Liver (tissue), 7 donors: ENCODE measurements at regions not wholly inside any gene's neighbourhood (a gene's known extent, or its start where the extent isn't known, plus 50 kb on each side); places are given as distances from the start of the nearest gene placed in this dataset.

Source experiments
- DNase-seq: peaks from one replicate; pipeline ENCODE4 v3.0.0-alpha.2; 2017; ENCODE audit warnings: low spot score
- H3K27ac ChIP-seq, 2 donors: one replicate each; pipeline ENCODE4 v1.7.0; 2013; ENCODE audit warnings: inconsistent platforms in 2 of 2, low read length in 2 of 2, control low read depth in 1 of 2, low read depth in 1 of 2, mild to moderate bottlenecking in 1 of 2
- H3K27me3 ChIP-seq, 4 donors: one replicate each; pipeline versions ENCODE4 v1.6.1 to v1.7.0; 2013; ENCODE audit warnings: low read length in 3 of 4, inconsistent platforms in 1 of 4, mild to moderate bottlenecking in 1 of 4, moderate library complexity in 1 of 4; ENCODE audit not compliant: control insufficient read depth in 4 of 4, insufficient read depth in 4 of 4
- H3K36me3 ChIP-seq, 4 donors: one replicate each; pipeline versions ENCODE4 v1.6.1 to v1.7.0; 2013; ENCODE audit warnings: low read length in 3 of 4, mild to moderate bottlenecking in 3 of 4, low read depth in 1 of 4, moderate library complexity in 1 of 4; ENCODE audit not compliant: control insufficient read depth in 4 of 4, insufficient read depth in 3 of 4
- H3K4me1 ChIP-seq, 4 donors: one replicate each; pipeline versions ENCODE4 v1.6.1 to v1.7.0; 2013; ENCODE audit warnings: low read length in 3 of 4, mild to moderate bottlenecking in 3 of 4, moderate library complexity in 1 of 4; ENCODE audit not compliant: control insufficient read depth in 4 of 4, insufficient read depth in 4 of 4
- H3K4me3 ChIP-seq, 3 donors: one replicate each; pipeline versions ENCODE4 v1.6.1 to v1.7.0; 2013; ENCODE audit warnings: low read length in 3 of 3, control low read depth in 1 of 3, low read depth in 1 of 3, mild to moderate bottlenecking in 1 of 3
- H3K9ac ChIP-seq, 2 donors: one replicate each; pipeline ENCODE4 v1.7.0; 2013; ENCODE audit warnings: low read length in 2 of 2, mild to moderate bottlenecking in 2 of 2, moderate library complexity in 2 of 2, control low read depth in 1 of 2, low read depth in 1 of 2
- H3K9me3 ChIP-seq, 4 donors: one replicate each; pipeline versions ENCODE4 v1.6.1 to v1.7.0; 2013; ENCODE audit warnings: low read length in 3 of 4; ENCODE audit not compliant: control insufficient read depth in 4 of 4
- ATF3 ChIP-seq: IDR thresholded peaks from 2 replicates; pipeline ENCODE4 v1.6.1; 2016; ENCODE audit warnings: antibody characterized with exemption
- EGR1 ChIP-seq, 2 donors: IDR thresholded peaks; 2 replicates each; pipeline ENCODE4 v1.6.1; 2016 to 2018; ENCODE audit warnings: antibody characterized with exemption in 2 of 2, low read depth in 2 of 2
- FOXA1 ChIP-seq: IDR thresholded peaks from 2 replicates; pipeline ENCODE4 v1.6.1; 2016; ENCODE audit warnings: antibody characterized with exemption
- GABPA ChIP-seq, 2 donors: IDR thresholded peaks in 1 of 2; conservative IDR thresholded peaks in 1 of 2; 2 replicates each; pipeline ENCODE4 v1.6.1; 2016; ENCODE audit warnings: antibody characterized with exemption in 2 of 2, mild to moderate bottlenecking in 1 of 2, moderate library complexity in 1 of 2
- HNF4A ChIP-seq, 2 donors: conservative IDR thresholded peaks; 2 replicates each; pipeline ENCODE4 v1.6.1; 2016; ENCODE audit warnings: antibody characterized with exemption in 2 of 2, mild to moderate bottlenecking in 2 of 2
- HNF4G ChIP-seq: IDR thresholded peaks from 2 replicates; pipeline ENCODE4 v1.6.1; 2016; ENCODE audit warnings: antibody characterized with exemption
- JUND ChIP-seq, 2 donors: IDR thresholded peaks; 2 replicates each; pipeline ENCODE4 v1.6.1; 2016; ENCODE audit warnings: antibody characterized with exemption in 2 of 2
- NR2F2 ChIP-seq: IDR thresholded peaks from 2 replicates; pipeline ENCODE4 v1.6.1; 2016; ENCODE audit warnings: antibody characterized with exemption
- RAD21 ChIP-seq, 2 donors: IDR thresholded peaks; 2 replicates each; pipeline ENCODE4 v1.6.1; 2016; ENCODE audit warnings: antibody characterized with exemption in 2 of 2, mild to moderate bottlenecking in 2 of 2
- REST ChIP-seq: IDR thresholded peaks from 2 replicates; pipeline ENCODE4 v1.6.1; 2016; ENCODE audit warnings: antibody characterized with exemption, mild to moderate bottlenecking
- RXRA ChIP-seq, 2 donors: IDR thresholded peaks; 2 replicates each; pipeline ENCODE4 v1.6.1; 2017 to 2018; ENCODE audit warnings: antibody characterized with exemption in 2 of 2, mild to moderate bottlenecking in 1 of 2
- SP1 ChIP-seq: IDR thresholded peaks from 2 replicates; pipeline ENCODE4 v1.6.1; 2018; ENCODE audit warnings: antibody characterized with exemption, mild to moderate bottlenecking
- TAF1 ChIP-seq: conservative IDR thresholded peaks from 2 replicates; pipeline ENCODE4 v1.6.1; 2016; ENCODE audit warnings: antibody characterized with exemption, mild to moderate bottlenecking
- WGBS: extraction: QIAGEN DNeasy Blood & Tissue Kit; methylation state at CpG from one replicate; pipeline ENCODE4 v1.1.7; 2013; 5-methylcytosine and 5-hydroxymethylcytosine counted together
- TF ChIP-seq, protein P1 (sequence below): IDR thresholded peaks from 2 replicates; pipeline ENCODE4 v1.6.1; 2016; ENCODE audit warnings: antibody characterized with exemption
- TF ChIP-seq, protein P2 (sequence below): IDR thresholded peaks from 2 replicates; pipeline ENCODE4 v1.6.1; 2016; ENCODE audit warnings: antibody characterized with exemption
- donor health status: healthy.
- donor health status: healthy.
- donor health status: healthy.
- donor health status: healthy.

GRCh38 chr2:149931486-149931885, 343.9 kb upstream of the MMADHC start:
- no peaks in the 10 kb centered on the region for H3K4me1 ChIP-seq
- WGBS, result 92% methylated on average over 1 of the region's 1 CpG

DNA sequence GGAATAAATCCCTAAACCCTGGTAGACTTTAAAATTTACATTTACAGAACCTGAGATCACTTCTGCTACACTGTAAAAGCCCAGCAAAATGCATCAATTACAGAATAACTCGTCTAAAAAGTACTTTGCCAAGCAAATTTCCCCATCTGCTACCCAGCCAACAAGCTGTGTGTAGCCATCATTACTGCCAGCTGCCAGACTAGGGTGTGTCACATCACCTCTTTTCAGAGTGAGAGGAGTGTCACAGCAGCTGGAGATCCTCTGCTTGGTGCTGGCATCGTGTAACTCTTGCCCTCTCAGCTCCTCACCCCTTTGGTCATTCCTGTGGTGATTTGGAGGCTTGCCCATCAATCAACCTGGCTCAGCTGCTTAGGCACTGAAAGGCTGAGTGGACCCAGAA, 340.4 kb upstream of the MMADHC start:
- Histone ChIP-seq H3K9ac (no peak overlapping the region), H3K4me1 (no peaks in the 10 kb centered on the region), H3K9me3 (no peaks in the 10 kb centered on the region), H3K27ac (no peak overlapping the region), H3K4me3 (no peak overlapping the region), H3K27me3 (no peaks in the 10 kb centered on the region), H3K36me3 (no peaks in the 10 kb centered on the region)
- no peak for DNase-seq
- TF ChIP-seq JUND (IDR thresholded peaks at IDR 0.05), result no peak
- no peak for TF ChIP-seq NR2F2
- TF ChIP-seq, protein P1, sequence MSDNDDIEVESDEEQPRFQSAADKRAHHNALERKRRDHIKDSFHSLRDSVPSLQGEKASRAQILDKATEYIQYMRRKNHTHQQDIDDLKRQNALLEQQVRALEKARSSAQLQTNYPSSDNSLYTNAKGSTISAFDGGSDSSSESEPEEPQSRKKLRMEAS, result no peak
- TF ChIP-seq RXRA (IDR thresholded peaks at IDR 0.05), result no peak
- TF ChIP-seq, protein P2, sequence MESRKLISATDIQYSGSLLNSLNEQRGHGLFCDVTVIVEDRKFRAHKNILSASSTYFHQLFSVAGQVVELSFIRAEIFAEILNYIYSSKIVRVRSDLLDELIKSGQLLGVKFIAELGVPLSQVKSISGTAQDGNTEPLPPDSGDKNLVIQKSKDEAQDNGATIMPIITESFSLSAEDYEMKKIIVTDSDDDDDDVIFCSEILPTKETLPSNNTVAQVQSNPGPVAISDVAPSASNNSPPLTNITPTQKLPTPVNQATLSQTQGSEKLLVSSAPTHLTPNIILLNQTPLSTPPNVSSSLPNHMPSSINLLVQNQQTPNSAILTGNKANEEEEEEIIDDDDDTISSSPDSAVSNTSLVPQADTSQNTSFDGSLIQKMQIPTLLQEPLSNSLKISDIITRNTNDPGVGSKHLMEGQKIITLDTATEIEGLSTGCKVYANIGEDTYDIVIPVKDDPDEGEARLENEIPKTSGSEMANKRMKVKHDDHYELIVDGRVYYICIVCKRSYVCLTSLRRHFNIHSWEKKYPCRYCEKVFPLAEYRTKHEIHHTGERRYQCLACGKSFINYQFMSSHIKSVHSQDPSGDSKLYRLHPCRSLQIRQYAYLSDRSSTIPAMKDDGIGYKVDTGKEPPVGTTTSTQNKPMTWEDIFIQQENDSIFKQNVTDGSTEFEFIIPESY, result no peak
- no peak for TF ChIP-seq EGR1 (IDR thresholded peaks at IDR 0.05; ENCODE audit: low read depth in 2 of 2)
- no peak for TF ChIP-seq ATF3
- TF ChIP-seq SP1, result no peak
- TF ChIP-seq GABPA (IDR thresholded peaks at IDR 0.05 in 1 of 2, conservative IDR thresholded peaks at IDR 0.05 in 1 of 2), result no peak
- no peak for TF ChIP-seq RAD21 (IDR thresholded peaks at IDR 0.05)
- no peak for TF ChIP-seq FOXA1
- no peak for TF ChIP-seq TAF1
- 40% methylated on average over 2 of the region's 2 CpGs for WGBS

More at GRCh38 chr2:149931486-149931885, 343.9 kb upstream of the MMADHC start:
- no peaks in the 10 kb centered on the region for H3K36me3 ChIP-seq
- no peak for TF ChIP-seq GABPA (IDR thresholded peaks at IDR 0.05 in 1 of 2, conservative IDR thresholded peaks at IDR 0.05 in 1 of 2)
- no peak for TF ChIP-seq REST
- TF ChIP-seq ATF3, result no peak
- TF ChIP-seq HNF4G, result no peak
- no peak for TF ChIP-seq JUND (IDR thresholded peaks at IDR 0.05)
- TF ChIP-seq HNF4A (conservative IDR thresholded peaks at IDR 0.05), result no peak
- TF ChIP-seq, protein P1, result no peak
- no peak for TF ChIP-seq NR2F2
- no peak for TF ChIP-seq FOXA1
- no peak for TF ChIP-seq SP1
- TF ChIP-seq RXRA (IDR thresholded peaks at IDR 0.05), result no peak
- H3K9ac ChIP-seq, result no peak overlapping the region
- no peak overlapping the region for H3K4me3 ChIP-seq
- no peak for DNase-seq
- H3K27me3 ChIP-seq, result no peaks in the 10 kb centered on the region
- no peaks in the 10 kb centered on the region for H3K9me3 ChIP-seq
- no peak overlapping the region for H3K27ac ChIP-seq
